ENCODE measurements at regions not wholly inside any gene's neighbourhood (a gene's known extent, or its start where the extent isn't known, plus 50 kb on each side); places are given as distances from the start of the nearest gene placed in this dataset.

DNA sequence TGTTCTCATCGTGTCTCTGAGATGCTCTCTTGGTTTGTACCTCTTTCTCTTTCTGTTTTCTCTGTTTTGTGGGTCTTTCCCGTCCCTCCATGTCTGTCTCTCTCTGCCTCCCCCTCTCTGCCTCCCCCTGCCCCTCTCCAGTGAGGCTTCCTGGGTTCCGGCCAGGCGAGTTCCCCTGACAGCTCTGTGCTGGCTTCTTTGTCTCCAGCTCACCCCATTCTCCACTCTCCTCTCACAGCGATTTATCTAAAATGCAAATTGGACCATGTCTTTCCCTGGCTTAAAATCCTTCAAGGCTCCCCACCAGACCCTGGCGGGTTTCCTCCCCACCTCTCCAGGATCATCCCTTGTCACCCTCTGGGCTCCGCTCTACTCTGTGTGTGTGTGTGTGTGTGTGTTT lies 202.4 kb upstream of the POU3F1 start:
- no peak overlapping the region for H3K27ac Mint-ChIP-seq
- H3K36me3 Mint-ChIP-seq (ENCODE audit: low read depth): no peaks in the 10 kb centered on the region
- no peak for DNase-seq
- H3K27me3 Mint-ChIP-seq: peaks cover 31% of the 10 kb centered on the region
- no peaks in the 10 kb centered on the region for H3K9me3 Mint-ChIP-seq
- no peaks in the 10 kb centered on the region for H3K4me1 Mint-ChIP-seq
- no peak overlapping the region for H3K4me3 Mint-ChIP-seq
- ATAC-seq: no peak

DNA sequence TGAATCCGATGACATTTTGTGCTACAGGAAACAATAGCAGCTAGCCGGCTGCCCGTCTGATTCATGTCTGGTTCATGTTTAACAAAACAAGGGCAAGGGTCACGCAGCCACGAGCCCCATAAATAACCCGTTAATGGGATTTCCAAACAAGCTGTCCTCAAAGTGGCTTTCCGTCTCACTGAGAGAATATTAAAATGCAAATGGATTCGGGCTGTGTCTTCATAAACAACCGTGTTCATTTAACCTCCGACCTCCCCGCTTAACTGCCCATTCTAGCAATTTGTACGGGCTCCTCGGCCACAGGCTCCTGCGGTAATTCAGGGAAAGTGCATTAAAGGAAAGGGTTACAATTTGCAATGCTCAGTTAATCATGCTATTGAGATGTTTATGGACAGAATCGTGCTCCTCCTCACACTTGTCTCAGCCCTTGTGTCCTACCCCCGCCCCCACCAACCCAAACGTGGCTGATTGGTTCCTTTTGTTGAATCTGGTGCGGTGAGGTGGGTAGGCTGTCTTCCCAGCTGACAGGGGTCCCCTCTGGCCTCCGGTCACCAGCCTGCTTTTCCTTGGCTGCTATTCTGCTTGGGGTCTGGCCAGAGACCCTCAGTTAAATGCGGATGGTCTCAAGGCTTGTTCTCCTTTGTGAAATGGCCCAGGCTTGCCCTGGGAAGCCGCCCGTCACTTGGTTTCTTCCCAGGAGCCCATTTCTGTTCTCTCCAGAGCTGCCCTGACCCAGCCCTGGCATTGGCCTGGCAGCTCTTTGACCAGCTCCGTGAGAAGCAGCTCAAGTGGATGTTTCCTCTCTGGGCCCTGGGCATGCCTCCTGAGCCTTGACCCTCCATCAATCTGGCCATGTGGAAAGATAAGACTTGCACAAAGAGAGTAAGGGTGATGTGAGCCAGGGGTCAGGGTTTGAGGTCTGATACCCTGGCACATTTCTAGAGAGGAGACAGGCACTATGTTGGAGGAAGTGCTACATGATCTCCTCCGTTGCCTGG lies 200.7 kb upstream of the POU3F1 start:
- ATAC-seq: no peak
- no peak for DNase-seq
- Mint-ChIP-seq H3K27me3 (peaks cover 31% of the 10 kb centered on the region), H3K4me3 (no peak overlapping the region), H3K4me1 (no peaks in the 10 kb centered on the region), H3K9me3 (no peaks in the 10 kb centered on the region), H3K36me3 (ENCODE audit: low read depth) (no peaks in the 10 kb centered on the region), H3K27ac (no peak overlapping the region)

DNA sequence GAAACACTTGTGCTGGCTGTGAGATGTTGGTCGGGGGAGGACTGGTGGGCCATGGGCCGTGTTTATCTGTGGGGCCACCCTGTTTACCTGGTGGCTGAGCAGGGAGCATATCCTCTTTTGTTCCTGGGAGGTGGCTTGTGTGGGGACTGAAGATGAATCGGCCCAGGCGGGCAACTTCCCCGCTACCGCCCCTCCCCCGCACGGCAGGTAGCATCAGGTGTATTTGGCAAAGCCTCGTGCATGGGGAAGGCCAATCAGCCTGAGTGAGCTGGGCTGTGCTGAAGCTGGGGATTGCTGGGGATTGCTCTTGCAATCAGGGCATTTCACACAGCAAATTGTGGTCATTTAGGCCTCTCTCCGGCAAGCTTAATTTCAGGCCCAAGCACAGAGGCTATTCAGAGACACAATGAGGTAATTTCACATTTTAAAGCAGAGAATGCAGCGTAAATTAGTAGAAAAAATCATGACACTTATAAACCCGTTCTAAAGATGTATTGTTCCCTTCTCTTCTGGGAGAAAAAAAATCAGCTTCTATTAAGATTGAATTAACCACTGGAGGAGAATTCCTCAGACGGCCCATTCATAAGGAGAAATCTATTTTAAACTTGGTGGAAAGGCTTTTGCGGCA lies 197.7 kb upstream of the POU3F1 start:
- Mint-ChIP-seq H3K4me1 (no peaks in the 10 kb centered on the region), H3K36me3 (ENCODE audit: low read depth) (no peaks in the 10 kb centered on the region), H3K9me3 (no peaks in the 10 kb centered on the region), H3K4me3 (no peak overlapping the region), H3K27me3 (peaks cover 24% of the 10 kb centered on the region), H3K27ac (no peak overlapping the region)
- ATAC-seq (no peak), DNase-seq (no peak)

GRCh38 chr1:38243106-38243505 lies 196.5 kb upstream of the POU3F1 start:
- DNase-seq (no peak), ATAC-seq (no peak)
- no peak overlapping the region for H3K27ac Mint-ChIP-seq
- H3K36me3 Mint-ChIP-seq (ENCODE audit: low read depth): no peaks in the 10 kb centered on the region
- H3K4me1 Mint-ChIP-seq: no peaks in the 10 kb centered on the region
- no peaks in the 10 kb centered on the region for H3K9me3 Mint-ChIP-seq
- peaks cover 14% of the 10 kb centered on the region for H3K27me3 Mint-ChIP-seq
- H3K4me3 Mint-ChIP-seq: no peak overlapping the region

- ATAC-seq (no peak), DNase-seq (no peak)
- no peaks in the 10 kb centered on the region for H3K9me3 Mint-ChIP-seq
- no peaks in the 10 kb centered on the region for H3K36me3 Mint-ChIP-seq (ENCODE audit: low read depth)
- H3K27me3 Mint-ChIP-seq: peaks cover 8% of the 10 kb centered on the region
- H3K4me3 Mint-ChIP-seq: no peak overlapping the region
- no peaks in the 10 kb centered on the region for H3K4me1 Mint-ChIP-seq
- H3K27ac Mint-ChIP-seq: no peak overlapping the region
These were observed 195.9 kb upstream of the POU3F1 start for GRCh38 chr1:38242506-38242905.

DNA sequence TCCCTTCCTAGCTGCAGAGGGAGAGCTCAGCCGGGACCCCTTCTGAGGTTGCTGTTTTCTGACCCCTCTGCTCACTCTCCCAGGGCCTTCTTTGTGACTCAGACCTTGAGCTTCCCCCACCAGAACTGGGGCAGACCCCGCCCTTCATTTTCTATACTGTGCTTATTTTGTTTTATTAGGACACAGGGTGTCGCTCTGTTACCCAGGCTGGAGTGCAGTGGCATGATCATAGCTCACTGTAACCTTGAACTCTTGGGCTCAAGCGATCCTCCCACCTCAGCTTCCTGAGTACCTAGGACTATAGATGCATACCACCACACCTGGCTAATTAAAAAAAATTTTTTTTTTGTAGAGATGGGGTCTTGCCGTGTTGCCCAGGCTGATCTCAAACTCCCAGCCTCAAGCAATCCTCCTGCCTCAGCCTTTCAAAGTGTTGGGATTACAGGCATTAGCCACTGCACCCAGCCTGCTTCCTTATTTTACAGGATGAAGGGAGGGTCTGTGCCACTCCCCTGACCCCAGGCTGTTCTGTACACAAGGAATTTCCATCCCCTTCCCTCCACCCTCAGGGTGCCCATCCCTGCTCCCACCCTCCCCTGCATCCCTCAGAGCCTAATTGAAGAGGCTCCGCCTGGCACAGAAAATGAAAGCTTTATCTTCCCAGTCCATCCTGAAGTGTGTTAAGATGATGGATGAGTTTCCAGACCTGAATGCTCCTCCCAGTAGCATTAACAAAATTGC lies 195.2 kb upstream of the POU3F1 start:
- H3K27me3 Mint-ChIP-seq: peaks cover 5% of the 10 kb centered on the region
- DNase-seq (no peak), ATAC-seq (no peak)
- no peaks in the 10 kb centered on the region for H3K36me3 Mint-ChIP-seq (ENCODE audit: low read depth)
- H3K4me1 Mint-ChIP-seq: no peaks in the 10 kb centered on the region
- no peak overlapping the region for H3K27ac Mint-ChIP-seq
- no peaks in the 10 kb centered on the region for H3K9me3 Mint-ChIP-seq
- H3K4me3 Mint-ChIP-seq: no peak overlapping the region

- Mint-ChIP-seq H3K9me3 (no peaks in the 10 kb centered on the region), H3K27ac (no peak overlapping the region), H3K4me3 (no peak overlapping the region), H3K27me3 (peaks cover 4% of the 10 kb centered on the region), H3K4me1 (no peaks in the 10 kb centered on the region), H3K36me3 (ENCODE audit: low read depth) (no peaks in the 10 kb centered on the region)
- DNase-seq (no peak), ATAC-seq (no peak)
These were observed 194.0 kb upstream of the POU3F1 start for GRCh38 chr1:38240618-38241017.

- Mint-ChIP-seq H3K4me1 (no peaks in the 10 kb centered on the region), H3K27ac (no peak overlapping the region), H3K36me3 (ENCODE audit: low read depth) (no peaks in the 10 kb centered on the region), H3K4me3 (no peak overlapping the region), H3K27me3 (peaks cover 4% of the 10 kb centered on the region), H3K9me3 (no peaks in the 10 kb centered on the region)
- DNase-seq: no peak
- ATAC-seq: no peak
These were observed 192.8 kb upstream of the POU3F1 start for GRCh38 chr1:38239258-38239835.

DNA sequence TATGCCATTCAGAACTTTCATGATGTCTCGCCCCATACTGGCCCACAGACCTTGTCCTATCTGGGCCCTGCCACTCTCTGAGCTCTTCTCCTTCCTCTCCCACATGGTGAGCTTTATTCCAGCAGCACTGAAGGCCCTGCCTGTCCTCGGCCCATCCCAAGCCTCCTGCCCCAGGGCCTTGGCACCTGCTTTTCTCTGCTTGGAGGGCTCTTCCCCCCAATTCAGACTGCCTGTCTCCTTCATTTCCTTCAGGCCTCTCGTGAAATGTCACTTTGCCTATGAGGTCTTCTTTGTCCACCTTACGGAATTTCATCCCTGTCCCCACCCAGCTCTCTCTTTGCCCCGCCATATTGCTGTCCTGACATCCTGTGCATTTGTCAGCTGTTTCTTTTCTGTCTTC lies 191.7 kb upstream of the POU3F1 start:
- Mint-ChIP-seq H3K4me1 (no peaks in the 10 kb centered on the region), H3K36me3 (ENCODE audit: low read depth) (no peaks in the 10 kb centered on the region), H3K4me3 (no peak overlapping the region), H3K27me3 (peaks cover 6% of the 10 kb centered on the region), H3K27ac (no peak overlapping the region), H3K9me3 (no peaks in the 10 kb centered on the region)
- no peak for DNase-seq
- no peak for ATAC-seq

- H3K36me3 Mint-ChIP-seq (ENCODE audit: low read depth): no peaks in the 10 kb centered on the region
- H3K27ac Mint-ChIP-seq: no peak overlapping the region
- DNase-seq: no peak
- ATAC-seq: no peak
- H3K27me3 Mint-ChIP-seq: peaks cover 9% of the 10 kb centered on the region
- no peaks in the 10 kb centered on the region for H3K4me1 Mint-ChIP-seq
- H3K9me3 Mint-ChIP-seq: no peaks in the 10 kb centered on the region
- H3K4me3 Mint-ChIP-seq: no peak overlapping the region
These were observed 189.1 kb upstream of the POU3F1 start for GRCh38 chr1:38235705-38236104.

- Mint-ChIP-seq H3K27ac (no peak overlapping the region), H3K27me3 (peaks cover 9% of the 10 kb centered on the region), H3K4me1 (no peaks in the 10 kb centered on the region)
These were observed 185.3 kb upstream of the POU3F1 start for GRCh38 chr1:38231941-38232340.

GRCh38 chr1:38228718-38229117 lies 182.1 kb upstream of the POU3F1 start:
- DNase-seq: no peak
- H3K4me3 Mint-ChIP-seq: no peak overlapping the region
- H3K9me3 Mint-ChIP-seq: no peaks in the 10 kb centered on the region
- peaks cover 4% of the 10 kb centered on the region for H3K27me3 Mint-ChIP-seq
- ATAC-seq: no peak
- no peaks in the 10 kb centered on the region for H3K4me1 Mint-ChIP-seq
- no peak overlapping the region for H3K27ac Mint-ChIP-seq
- no peaks in the 10 kb centered on the region for H3K36me3 Mint-ChIP-seq (ENCODE audit: low read depth)

More at GRCh38 chr1:38231941-38232340, 185.3 kb upstream of the POU3F1 start:
- Mint-ChIP-seq H3K9me3 (no peaks in the 10 kb centered on the region), H3K4me3 (no peak overlapping the region), H3K36me3 (ENCODE audit: low read depth) (no peaks in the 10 kb centered on the region)
- DNase-seq: no peak
- no peak for ATAC-seq

GRCh38 chr1:38225745-38226144 lies 179.2 kb upstream of the POU3F1 start:
- Mint-ChIP-seq H3K4me1 (no peaks in the 10 kb centered on the region), H3K9me3 (no peaks in the 10 kb centered on the region), H3K4me3 (no peak overlapping the region), H3K27ac (no peak overlapping the region), H3K27me3 (peaks cover 4% of the 10 kb centered on the region), H3K36me3 (ENCODE audit: low read depth) (no peaks in the 10 kb centered on the region)
- no peak for DNase-seq
- ATAC-seq: no peak

DNA sequence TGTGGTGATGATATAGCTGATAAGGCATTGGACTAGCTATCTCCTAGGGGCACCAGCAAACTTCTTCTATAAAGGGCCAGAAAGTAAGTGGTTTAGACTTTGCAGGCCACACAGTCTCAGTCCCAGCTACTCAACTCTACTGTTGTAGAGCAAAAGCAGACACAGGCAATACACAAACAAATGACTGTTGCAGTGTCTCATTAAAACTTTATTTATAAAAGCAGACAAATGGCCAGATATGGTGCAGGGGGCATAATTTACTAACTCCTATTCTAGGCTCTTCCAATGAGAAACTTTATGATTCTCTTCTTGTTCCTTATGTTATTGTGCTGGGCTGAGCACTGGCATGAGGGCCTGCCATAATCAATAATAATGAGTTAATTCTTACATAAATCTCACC lies 176.8 kb upstream of the POU3F1 start:
- Mint-ChIP-seq H3K4me1 (no peaks in the 10 kb centered on the region), H3K36me3 (ENCODE audit: low read depth) (no peaks in the 10 kb centered on the region), H3K27me3 (peaks cover 10% of the 10 kb centered on the region), H3K4me3 (no peak overlapping the region), H3K27ac (no peak overlapping the region), H3K9me3 (no peaks in the 10 kb centered on the region)
- ATAC-seq (no peak), DNase-seq (no peak)
